Transverse colon (tissue), 4 donors: ENCODE measurements at regions not wholly inside any gene's neighbourhood (a gene's known extent, or its start where the extent isn't known, plus 50 kb on each side); places are given as distances from the start of the nearest gene placed in this dataset.

Source experiments
- EP300 ChIP-seq: sonication (generic); formaldehyde crosslinking; IDR thresholded peaks from one replicate; pipeline ENCODE4 v1.6.1; 2017; ENCODE audit warnings: antibody characterized with exemption, low read depth
- POLR2A ChIP-seq: fragments of 450-650 bp; IDR thresholded peaks from one replicate; pipeline ENCODE4 v1.6.1; 2016; ENCODE audit warnings: antibody characterized with exemption, mild to moderate bottlenecking, moderate library complexity
- POLR2AphosphoS5 ChIP-seq, 3 donors: sonication (generic); formaldehyde crosslinking; IDR thresholded peaks; one replicate each; pipeline ENCODE4 v1.6.1; 2016; ENCODE audit warnings: antibody characterized with exemption in 3 of 3
- TF ChIP-seq, protein P1 (sequence below), 5 experiments: fragments of 200-600 bp in 3 of 5; fragments of 450-650 bp in 2 of 5; sonication (generic) in 3 of 5; IDR thresholded peaks; 1 replicate in 2 of 5; 2 replicates in 3 of 5; pipeline ENCODE4 v1.5.1; 2016 to 2017; ENCODE audit warnings: antibody characterized with exemption in 5 of 5, inconsistent platforms in 3 of 5, mild to moderate bottlenecking in 2 of 5, moderate library complexity in 1 of 5

DNA sequence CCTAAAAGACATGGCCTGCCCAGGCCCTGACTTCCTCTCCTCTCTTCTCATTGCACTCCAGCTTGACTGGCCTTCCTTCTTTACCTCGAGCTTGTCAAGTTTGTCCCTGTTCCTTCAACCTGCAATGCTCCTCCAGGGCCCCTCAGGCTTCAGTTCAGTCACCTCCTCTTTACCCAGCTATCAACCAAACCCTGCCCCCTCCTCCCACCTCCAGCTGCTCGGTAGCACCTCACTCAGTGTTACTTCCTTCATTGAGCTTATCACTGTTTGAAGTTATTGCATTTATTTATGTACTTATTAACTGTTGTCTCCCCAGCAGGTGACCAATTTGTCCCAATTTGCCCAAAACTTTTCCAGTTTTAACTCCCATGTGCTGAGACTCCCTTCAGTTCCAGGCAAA, 95.8 kb upstream of the UBE2E1 start:
- TF ChIP-seq, protein P1, sequence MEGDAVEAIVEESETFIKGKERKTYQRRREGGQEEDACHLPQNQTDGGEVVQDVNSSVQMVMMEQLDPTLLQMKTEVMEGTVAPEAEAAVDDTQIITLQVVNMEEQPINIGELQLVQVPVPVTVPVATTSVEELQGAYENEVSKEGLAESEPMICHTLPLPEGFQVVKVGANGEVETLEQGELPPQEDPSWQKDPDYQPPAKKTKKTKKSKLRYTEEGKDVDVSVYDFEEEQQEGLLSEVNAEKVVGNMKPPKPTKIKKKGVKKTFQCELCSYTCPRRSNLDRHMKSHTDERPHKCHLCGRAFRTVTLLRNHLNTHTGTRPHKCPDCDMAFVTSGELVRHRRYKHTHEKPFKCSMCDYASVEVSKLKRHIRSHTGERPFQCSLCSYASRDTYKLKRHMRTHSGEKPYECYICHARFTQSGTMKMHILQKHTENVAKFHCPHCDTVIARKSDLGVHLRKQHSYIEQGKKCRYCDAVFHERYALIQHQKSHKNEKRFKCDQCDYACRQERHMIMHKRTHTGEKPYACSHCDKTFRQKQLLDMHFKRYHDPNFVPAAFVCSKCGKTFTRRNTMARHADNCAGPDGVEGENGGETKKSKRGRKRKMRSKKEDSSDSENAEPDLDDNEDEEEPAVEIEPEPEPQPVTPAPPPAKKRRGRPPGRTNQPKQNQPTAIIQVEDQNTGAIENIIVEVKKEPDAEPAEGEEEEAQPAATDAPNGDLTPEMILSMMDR (IDR thresholded peaks at IDR 0.05), result no peak
- TF ChIP-seq POLR2A, result no peak
- no peak for TF ChIP-seq EP300
- TF ChIP-seq POLR2AphosphoS5 (IDR thresholded peaks at IDR 0.05), result no peak
